ENCODE measurements at regions not wholly inside any gene's neighbourhood (a gene's known extent, or its start where the extent isn't known, plus 50 kb on each side); places are given as distances from the start of the nearest gene placed in this dataset.
"Not testable (repeated sequence)": the region's sequence is repeated elsewhere in the genome, so short reads cannot be mapped to it uniquely, and the experiment has no call there.

DNA sequence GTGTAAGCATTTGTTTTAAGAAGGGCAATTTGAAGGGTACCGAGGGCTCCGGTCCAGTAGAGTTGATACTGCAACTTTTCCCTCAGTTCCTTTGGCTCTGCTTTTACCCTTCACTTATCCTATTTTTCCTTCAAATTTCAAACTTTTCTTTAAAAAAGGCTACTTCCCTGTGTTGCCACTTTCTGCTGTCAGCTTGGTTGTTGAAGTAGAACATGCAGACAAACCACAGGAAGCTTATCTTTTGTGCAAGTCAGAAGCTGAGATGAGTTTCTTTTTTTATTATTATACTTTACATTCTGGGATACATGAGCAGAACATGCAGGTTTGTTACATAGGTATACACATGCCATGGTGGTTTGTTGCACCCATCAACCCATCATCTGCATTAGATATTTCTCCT is 89.1 kb upstream of the FREM3 start:
- H3K4me3 ChIP-seq (ENCODE audit: low read depth, low read length, poor library complexity, severe bottlenecking); H3K27ac ChIP-seq (ENCODE audit: low read depth, low read length, poor library complexity, severe bottlenecking); H3K4me1 ChIP-seq (ENCODE audit: insufficient read depth, low read length, poor library complexity, severe bottlenecking); CTCF ChIA-PET (ENCODE audit: unreplicated experiment); H3K9me3 ChIP-seq (ENCODE audit: low read length); BruUV-seq (replicated peaks); H3K9me2 ChIP-seq (ENCODE audit: insufficient read depth, low read length); intact Hi-C loops (cut with micrococcal nuclease; ENCODE audit: unreplicated experiment); H3K4me2 ChIP-seq (ENCODE audit: low read length); H3K36me3 ChIP-seq (ENCODE audit: insufficient read depth, low read length); DNase-seq (ENCODE audit: low spot score); H3K79me2 ChIP-seq (ENCODE audit: insufficient read depth, low read depth, low read length); H2AFZ ChIP-seq (ENCODE audit: low read length); H4K20me1 ChIP-seq (ENCODE audit: insufficient read depth, low read length): not testable (repeated sequence)
- POLR2A ChIA-PET = interaction anchor here (0.7 kb wide), 2 partner anchors 219 to 785 kb away, joined by 3 to 5 read pairs; no protein-coding TSS in a partner anchor

DNA sequence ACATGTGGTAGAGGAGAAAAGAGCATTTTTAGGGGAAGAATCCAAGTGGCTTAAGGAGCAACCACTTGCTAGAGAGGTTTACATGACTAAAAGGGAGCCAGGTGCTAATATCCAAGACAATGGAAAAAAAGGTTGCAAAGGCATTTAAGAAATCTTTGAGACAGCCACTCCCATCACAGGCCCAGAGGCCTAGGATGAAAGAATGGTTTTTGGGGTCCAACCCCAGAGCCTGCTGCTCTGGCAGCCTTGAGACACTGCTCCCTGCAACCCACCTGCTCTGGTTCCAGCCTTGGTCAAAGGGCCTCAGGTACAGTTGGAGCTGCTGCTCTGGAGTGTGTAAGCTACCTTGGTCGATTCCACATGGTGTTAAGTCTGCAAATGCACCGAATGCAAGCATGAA is 84.1 kb upstream of the FREM3 start:
- ChIA-PET CTCF (ENCODE audit: unreplicated experiment) (no interaction called here), POLR2A (no interaction called here)
- Histone ChIP-seq H3K27ac (ENCODE audit: low read depth, low read length, poor library complexity, severe bottlenecking) (no peak overlapping the region), H3K4me1 (ENCODE audit: insufficient read depth, low read length, poor library complexity, severe bottlenecking) (no peaks in the 10 kb centered on the region), H3K4me3 (ENCODE audit: low read depth, low read length, poor library complexity, severe bottlenecking) (no peak overlapping the region), H2AFZ (ENCODE audit: low read length) (no peak overlapping the region), H4K20me1 (ENCODE audit: insufficient read depth, low read length) (no peaks in the 10 kb centered on the region), H3K4me2 (ENCODE audit: low read length) (no peak overlapping the region), H3K36me3 (ENCODE audit: insufficient read depth, low read length) (no peaks in the 10 kb centered on the region), H3K9me2 (ENCODE audit: insufficient read depth, low read length) (no peaks in the 10 kb centered on the region), H3K9me3 (ENCODE audit: low read length) (no peaks in the 10 kb centered on the region), H3K79me2 (ENCODE audit: insufficient read depth, low read depth, low read length) (no peaks in the 10 kb centered on the region)
- intact Hi-C loops (cut with micrococcal nuclease; ENCODE audit: unreplicated experiment) = no loop called here
- no peak for DNase-seq (ENCODE audit: low spot score)
- TF ChIP-seq, protein P1, sequence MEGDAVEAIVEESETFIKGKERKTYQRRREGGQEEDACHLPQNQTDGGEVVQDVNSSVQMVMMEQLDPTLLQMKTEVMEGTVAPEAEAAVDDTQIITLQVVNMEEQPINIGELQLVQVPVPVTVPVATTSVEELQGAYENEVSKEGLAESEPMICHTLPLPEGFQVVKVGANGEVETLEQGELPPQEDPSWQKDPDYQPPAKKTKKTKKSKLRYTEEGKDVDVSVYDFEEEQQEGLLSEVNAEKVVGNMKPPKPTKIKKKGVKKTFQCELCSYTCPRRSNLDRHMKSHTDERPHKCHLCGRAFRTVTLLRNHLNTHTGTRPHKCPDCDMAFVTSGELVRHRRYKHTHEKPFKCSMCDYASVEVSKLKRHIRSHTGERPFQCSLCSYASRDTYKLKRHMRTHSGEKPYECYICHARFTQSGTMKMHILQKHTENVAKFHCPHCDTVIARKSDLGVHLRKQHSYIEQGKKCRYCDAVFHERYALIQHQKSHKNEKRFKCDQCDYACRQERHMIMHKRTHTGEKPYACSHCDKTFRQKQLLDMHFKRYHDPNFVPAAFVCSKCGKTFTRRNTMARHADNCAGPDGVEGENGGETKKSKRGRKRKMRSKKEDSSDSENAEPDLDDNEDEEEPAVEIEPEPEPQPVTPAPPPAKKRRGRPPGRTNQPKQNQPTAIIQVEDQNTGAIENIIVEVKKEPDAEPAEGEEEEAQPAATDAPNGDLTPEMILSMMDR (conservative IDR thresholded peaks at IDR 0.05; ENCODE audit: low read length) = no peak
- no peak for TF ChIP-seq EZH2phosphoT487 (IDR thresholded peaks at IDR 0.05; ENCODE audit: borderline replicate concordance, low read depth, low read length)
- BruUV-seq (replicated peaks) = no TSS peak

DNA sequence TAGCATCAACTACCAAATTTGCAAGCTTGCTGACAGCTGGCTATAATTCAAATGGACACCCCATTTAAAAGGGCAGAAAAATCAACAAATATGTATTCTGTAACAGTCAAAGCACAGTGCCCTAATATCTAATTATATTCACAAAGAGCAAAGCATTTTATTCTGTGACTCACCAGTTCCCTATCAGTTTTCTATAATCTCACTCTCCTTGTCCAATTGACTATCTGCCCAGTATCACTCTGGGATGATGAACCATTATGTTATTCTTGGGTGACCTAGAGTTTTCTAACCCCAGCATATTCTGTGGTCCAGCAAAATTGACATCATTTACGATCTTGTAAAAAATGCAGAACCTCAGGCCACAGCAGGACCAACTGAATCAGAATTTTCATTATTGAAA is 82.0 kb upstream of the FREM3 start:
- intact Hi-C loops (cut with micrococcal nuclease; ENCODE audit: unreplicated experiment) = no loop called here
- Histone ChIP-seq H3K9me3 (ENCODE audit: low read length) (no peaks in the 10 kb centered on the region), H3K4me3 (ENCODE audit: low read depth, low read length, poor library complexity, severe bottlenecking) (no peak overlapping the region), H3K4me1 (ENCODE audit: insufficient read depth, low read length, poor library complexity, severe bottlenecking) (no peaks in the 10 kb centered on the region), H2AFZ (ENCODE audit: low read length) (no peak overlapping the region), H4K20me1 (ENCODE audit: insufficient read depth, low read length) (no peaks in the 10 kb centered on the region), H3K9me2 (ENCODE audit: insufficient read depth, low read length) (no peaks in the 10 kb centered on the region), H3K27ac (ENCODE audit: low read depth, low read length, poor library complexity, severe bottlenecking) (no peak overlapping the region), H3K36me3 (ENCODE audit: insufficient read depth, low read length) (no peaks in the 10 kb centered on the region), H3K79me2 (ENCODE audit: insufficient read depth, low read depth, low read length) (no peaks in the 10 kb centered on the region), H3K4me2 (ENCODE audit: low read length) (no peak overlapping the region)
- no peak for TF ChIP-seq EZH2phosphoT487 (IDR thresholded peaks at IDR 0.05; ENCODE audit: borderline replicate concordance, low read depth, low read length)
- TF ChIP-seq, protein P1 (conservative IDR thresholded peaks at IDR 0.05; ENCODE audit: low read length) = no peak
- no TSS peak for BruUV-seq (replicated peaks)
- DNase-seq (ENCODE audit: low spot score) = no peak
- ChIA-PET CTCF (ENCODE audit: unreplicated experiment) (no interaction called here), POLR2A (interaction anchor here (0.7 kb wide), 1 partner anchor 1105 kb away, joined by 3 read pairs; no protein-coding TSS in a partner anchor)

Measured in OCI-LY7 (cell line).